NCI-H446 (cell line): ENCODE measurements at regions not wholly inside any gene's neighbourhood (a gene's known extent, or its start where the extent isn't known, plus 50 kb on each side); places are given as distances from the start of the nearest gene placed in this dataset.
"Not testable (repeated sequence)": the region's sequence is repeated elsewhere in the genome, so short reads cannot be mapped to it uniquely, and the experiment has no call there.

Experiments used
- DNase-seq, 2 experiments: peaks; one replicate each; lab custom pipeline; 2025; lab: John Stamatoyannopoulos, UW

GRCh38 chrX:77003530-77003929 lies 443.7 kb upstream of the FGF16 start:
- DNase-seq: no peak

DNA sequence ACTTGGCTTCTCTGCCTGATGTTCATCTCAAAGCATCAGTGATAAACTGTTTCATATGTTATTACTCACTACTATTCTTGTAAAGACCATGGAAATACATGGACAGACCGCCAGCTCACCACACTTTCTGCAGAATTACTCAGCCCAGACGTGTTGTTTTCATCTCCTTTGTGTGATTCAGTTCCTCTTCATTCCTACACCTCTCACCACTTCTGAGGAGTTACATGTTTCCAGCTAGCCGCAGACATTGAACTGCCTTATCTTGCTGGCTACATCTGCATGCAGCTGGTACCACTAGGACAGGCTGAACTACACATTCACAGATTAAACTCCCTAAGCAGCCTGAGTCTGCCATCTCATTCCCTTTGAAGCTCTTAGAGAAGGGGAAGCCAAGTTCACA lies 443.2 kb upstream of the FGF16 start:
- DNase-seq: no peak

- no peak for DNase-seq
Observed at GRCh38 chrX:77009691-77010090, 437.5 kb upstream of the FGF16 start.

GRCh38 chrX:77014377-77015372 lies 432.5 kb upstream of the FGF16 start:
- no peak for DNase-seq

DNA sequence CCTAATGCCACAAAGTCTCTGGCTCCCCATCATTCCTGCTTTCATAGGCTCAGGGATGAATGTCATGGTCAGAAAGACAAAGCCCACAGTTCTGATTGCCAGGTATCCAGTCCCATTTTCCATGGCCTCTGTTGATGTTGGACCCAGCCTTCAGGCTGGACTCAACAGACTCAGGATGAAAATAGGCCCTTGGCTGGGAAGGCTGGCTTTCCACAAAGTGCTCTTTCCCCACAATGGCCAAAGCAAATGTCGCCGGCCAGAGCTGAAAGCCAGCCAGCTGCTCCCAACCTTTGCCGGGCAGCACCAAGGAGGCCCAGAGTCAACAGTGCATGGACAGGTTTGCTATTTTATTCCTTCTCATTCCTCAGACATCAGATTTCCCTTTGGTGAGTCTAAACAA lies 430.1 kb upstream of the FGF16 start:
- DNase-seq: no peak

GRCh38 chrX:77046180-77046810 lies 400.9 kb upstream of the FGF16 start:
- not testable (repeated sequence) for DNase-seq

DNA sequence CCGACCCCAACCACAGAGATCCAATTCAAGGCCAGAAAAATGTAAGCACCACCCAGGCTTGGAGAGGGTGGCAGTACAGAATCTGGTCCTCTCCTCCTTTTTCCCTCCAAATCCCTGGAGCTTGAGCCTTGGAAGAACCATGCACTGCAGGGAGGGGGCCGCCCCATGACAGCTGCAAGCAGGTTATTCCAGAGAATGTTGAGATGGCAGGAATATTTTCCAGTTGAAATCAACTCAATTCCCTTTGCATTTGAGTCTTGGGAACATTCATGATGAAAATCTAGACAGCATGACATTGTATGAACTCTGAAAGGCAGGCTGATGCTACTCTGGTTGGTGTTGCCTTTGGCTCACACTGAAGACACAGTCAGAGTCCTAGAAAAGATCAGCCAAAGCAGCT lies 386.6 kb upstream of the FGF16 start:
- no peak for DNase-seq

- no peak for DNase-seq
Observed at GRCh38 chrX:77061022-77061421, 386.2 kb upstream of the FGF16 start.

DNA sequence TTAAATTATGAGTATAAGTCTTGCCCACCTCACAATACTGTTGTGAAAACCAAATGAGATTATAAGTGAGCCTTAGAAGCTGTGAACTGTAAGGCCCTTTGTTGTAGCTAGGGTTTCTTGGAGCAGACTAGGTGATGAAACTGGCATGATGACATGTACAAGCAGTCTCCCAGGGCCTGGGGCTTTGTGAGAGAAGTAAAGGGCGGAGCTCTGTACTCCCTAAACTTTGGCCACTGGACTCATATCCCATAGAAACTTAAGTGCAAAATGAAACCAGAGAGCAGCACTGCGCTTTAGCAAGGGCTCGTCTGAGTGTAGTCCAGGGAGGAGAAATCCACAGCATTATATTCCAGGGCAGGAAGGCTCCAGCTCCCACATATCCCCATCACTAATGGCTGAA lies 385.6 kb upstream of the FGF16 start:
- no peak for DNase-seq

GRCh38 chrX:77065896-77066295 lies 381.3 kb upstream of the FGF16 start:
- no peak for DNase-seq

- no peak for DNase-seq
Observed at GRCh38 chrX:77070202-77070918, 376.8 kb upstream of the FGF16 start.

DNA sequence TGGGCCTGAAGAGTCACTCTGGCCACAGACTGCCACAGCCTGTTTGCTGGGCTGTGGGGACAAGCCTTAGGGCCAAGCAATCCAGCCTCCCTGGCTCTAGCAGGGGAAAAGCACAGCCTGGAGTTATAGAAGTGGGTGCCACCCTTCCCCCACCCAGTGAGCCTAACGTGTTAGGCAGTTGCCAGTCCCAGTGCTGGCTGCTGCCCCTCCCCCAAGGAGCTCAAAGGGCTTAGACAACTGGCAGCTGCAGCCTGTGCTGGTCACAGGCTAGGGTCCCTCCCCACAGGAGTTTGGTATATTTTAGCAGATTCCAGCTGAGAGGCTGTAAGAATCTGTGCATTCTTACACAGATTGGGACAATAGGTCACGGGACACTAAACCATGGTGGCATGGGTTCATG lies 370.3 kb upstream of the FGF16 start:
- no peak for DNase-seq

GRCh38 chrX:77081237-77081636 lies 366.0 kb upstream of the FGF16 start:
- not testable (repeated sequence) for DNase-seq

DNA sequence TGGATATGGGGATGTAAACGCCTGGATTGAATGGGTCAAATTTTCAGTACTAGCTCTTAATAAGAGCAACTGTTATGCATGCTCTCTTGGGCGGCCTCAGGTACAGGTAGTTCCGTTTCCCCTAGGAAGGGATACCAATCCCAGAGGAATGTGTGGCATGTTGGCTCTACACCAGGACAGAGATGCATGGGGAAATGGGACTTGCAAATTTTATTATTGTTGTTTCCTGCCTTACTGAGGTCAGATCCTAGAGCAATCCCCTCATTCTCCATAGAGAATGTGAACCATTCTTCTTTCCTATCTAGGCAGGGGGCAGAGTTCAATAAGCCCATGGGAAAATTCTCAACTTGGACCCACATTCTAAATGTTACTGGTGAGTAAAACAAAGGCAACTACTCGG lies 361.8 kb upstream of the FGF16 start:
- no peak for DNase-seq

GRCh38 chrX:77087529-77088169 lies 359.5 kb upstream of the FGF16 start:
- DNase-seq: peak in 1 of 2 experiments; percentile 1

DNA sequence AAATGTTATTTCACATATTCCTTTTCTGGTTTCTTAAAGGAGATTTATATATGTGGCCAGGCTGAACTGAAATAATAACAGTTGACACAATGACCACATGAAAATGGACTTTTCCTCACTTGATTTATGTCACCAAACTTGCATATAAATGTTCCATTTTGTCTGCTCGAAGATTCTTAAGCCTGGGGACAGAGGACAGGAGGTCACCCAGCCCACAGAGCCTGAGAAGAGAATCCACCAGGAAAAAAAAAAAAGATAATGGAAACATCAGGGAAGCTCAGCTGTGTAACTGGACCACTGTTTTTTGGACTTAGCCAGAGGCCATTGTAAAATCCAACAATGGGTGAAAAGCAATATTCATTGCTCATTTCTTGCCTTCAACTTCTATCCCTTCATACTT lies 359.0 kb upstream of the FGF16 start:
- no peak for DNase-seq

DNA sequence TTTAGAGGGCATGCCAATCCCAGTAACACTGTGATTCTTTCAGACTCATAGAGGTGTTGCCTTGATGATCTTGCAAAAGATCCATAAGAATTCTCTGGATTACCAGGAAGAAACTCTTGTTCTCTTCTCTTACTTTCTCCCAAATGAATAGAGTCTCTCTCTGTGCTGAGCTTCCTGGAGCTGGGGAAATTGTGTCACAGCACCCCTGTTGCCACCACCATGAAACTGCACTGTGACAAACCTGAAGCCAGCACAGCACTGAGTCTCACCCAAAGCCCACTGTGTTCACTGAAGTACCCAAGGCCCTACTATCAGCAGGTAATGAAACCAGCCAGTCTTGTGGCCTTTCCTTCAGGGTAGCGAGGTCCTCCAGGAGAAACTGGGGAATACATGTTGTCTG lies 332.7 kb upstream of the FGF16 start:
- no peak for DNase-seq

DNA sequence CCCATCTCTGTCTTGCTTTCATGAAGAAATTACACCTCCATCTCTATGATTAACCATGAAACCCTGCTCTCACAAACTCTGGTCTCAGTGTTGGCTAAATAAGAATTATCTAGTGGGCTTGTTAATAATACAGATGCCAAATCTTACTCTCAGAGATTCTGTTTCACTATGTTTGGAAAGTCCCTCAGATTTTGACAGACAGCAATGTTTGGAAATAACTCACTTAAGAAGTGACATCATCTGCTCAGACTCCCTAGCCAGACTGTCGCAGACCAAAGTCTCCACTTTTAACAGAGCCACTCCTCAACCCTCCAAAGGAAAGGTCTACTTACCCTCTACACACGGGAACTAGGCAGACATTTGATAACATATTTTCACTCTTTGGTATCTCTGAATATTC lies 328.5 kb upstream of the FGF16 start:
- DNase-seq: no peak

DNA sequence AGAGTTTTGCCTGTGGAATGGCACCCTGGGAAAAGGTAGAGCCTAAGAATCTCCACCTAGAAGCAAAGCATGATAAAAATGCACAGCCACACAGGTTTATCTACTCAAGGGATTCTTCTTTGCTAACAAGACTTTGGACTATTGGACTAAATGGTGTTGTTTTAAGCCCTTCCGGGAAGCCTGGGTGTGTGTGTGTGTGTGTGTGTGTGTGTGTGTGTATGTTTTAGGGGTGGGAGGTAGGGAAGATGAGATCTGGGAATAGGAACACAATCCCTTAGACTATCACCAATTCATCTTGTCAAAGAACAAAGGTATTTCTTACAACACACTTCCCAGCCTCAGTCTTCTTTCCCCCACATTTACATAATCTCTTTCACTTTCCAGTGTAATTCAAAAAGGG lies 327.5 kb upstream of the FGF16 start:
- no peak for DNase-seq

DNA sequence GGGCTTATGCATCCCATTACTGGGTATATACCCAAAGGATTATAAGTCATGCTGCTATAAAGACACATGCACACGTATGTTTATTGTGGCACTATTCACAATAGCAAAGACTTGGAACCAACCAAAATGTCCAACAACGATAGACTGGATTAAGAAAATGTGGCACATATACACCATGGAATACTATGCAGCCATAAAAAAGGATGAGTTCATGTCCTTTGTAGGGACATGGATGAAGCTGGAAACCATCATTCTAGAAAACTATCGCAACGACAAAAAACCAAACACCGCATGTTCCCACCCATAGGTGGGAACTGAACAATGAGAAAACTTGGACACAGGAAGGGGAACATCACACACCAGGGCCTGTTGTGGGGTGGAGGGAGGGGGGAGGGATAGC lies 323.3 kb upstream of the FGF16 start:
- not testable (repeated sequence) for DNase-seq

GRCh38 chrX:77127571-77127970 lies 319.6 kb upstream of the FGF16 start:
- not testable (repeated sequence) for DNase-seq

DNA sequence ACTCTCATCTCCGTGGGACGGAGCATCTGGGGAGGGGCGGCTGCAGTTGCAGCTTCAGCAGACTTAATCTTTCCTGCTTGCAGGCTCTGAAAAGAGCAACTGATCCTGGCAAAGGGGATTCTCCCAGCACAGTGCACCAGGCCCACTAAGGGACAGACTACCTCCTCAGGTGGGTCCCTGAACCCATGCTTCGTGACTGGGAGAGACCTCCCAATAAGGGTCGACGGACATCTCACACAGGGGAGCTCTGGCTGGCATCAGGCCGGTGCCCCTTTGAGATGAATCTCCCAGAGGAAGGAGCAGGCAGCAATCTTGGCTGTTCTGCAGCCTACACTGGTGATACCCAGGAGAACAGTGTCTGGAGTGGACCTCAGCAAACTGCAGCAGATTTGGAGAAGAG lies 303.3 kb upstream of the FGF16 start:
- no peak for DNase-seq
